IMR-90 (cell line): ENCODE measurements at regions not wholly inside any gene's neighbourhood (a gene's known extent, or its start where the extent isn't known, plus 50 kb on each side); places are given as distances from the start of the nearest gene placed in this dataset.

ENCODE experiments used
- ATAC-seq: fragments of 200-7000 bp; cut with Tn5 transposase; 2 replicates; pipeline ENCODE4 v1.9.1; 2020; ENCODE audit warnings: low read depth, mild to moderate bottlenecking, moderate library complexity
- BruUV-seq: library from RNA; stranded (reverse); fragments of 400-500 nt; replicated peaks from 2 replicates; lab custom pipeline; 2021; lab: Mats Ljungman, UMichigan
- CTCF ChIA-PET: fragments of 300-600 bp; formaldehyde crosslinking; extraction: SDS; loops from one replicate; lab custom pipeline; 2021; ENCODE audit warnings: antibody characterized with exemption; lab: Yijun Ruan, JAX
- POLR2A ChIA-PET: fragments of 300-600 bp; sonication (Branson Sonifier 250); formaldehyde crosslinking; loops from one replicate; lab custom pipeline; 2022; ENCODE audit warnings: antibody characterized with exemption; ENCODE audit not compliant: unreplicated experiment; lab: Charles Lee
- DNase-seq: peaks from one replicate; pipeline ENCODE4 v3.0.0; 2013
- H2AFZ ChIP-seq: replicated peaks from 2 replicates; pipeline ENCODE3; 2013; ENCODE audit warnings: low read length, mild to moderate bottlenecking; ENCODE audit not compliant: poor library complexity
- H2AK5ac ChIP-seq: 2 replicates; pipeline ENCODE4 v1.6.1; 2013; ENCODE audit warnings: low read depth, low read length, inconsistent platforms
- H2AK9ac ChIP-seq: replicated peaks from 2 replicates; pipeline ENCODE3; 2013; ENCODE audit warnings: mild to moderate bottlenecking, low read depth, low read length, moderate library complexity; ENCODE audit not compliant: poor library complexity
- H2BK120ac ChIP-seq: 2 replicates; pipeline ENCODE4 v1.6.1; 2013; ENCODE audit warnings: low read depth, low read length, inconsistent platforms
- H2BK15ac ChIP-seq: 3 replicates; pipeline ENCODE4 v1.6.1; 2013; ENCODE audit warnings: low read depth, low read length, inconsistent platforms
- H2BK20ac ChIP-seq: 2 replicates; pipeline ENCODE4 v1.6.1; 2013; ENCODE audit warnings: low read depth, mild to moderate bottlenecking, inconsistent platforms, low read length, moderate library complexity
- H2BK5ac ChIP-seq: 2 replicates; pipeline ENCODE4 v1.6.1; 2013; ENCODE audit warnings: mild to moderate bottlenecking, low read depth, low read length, inconsistent platforms; ENCODE audit not compliant: poor library complexity, severe bottlenecking
- H3K14ac ChIP-seq: replicated peaks from 2 replicates; pipeline ENCODE4 v1.6.1; 2013; ENCODE audit warnings: low read depth, low read length, inconsistent platforms
- H3K18ac ChIP-seq: 2 replicates; pipeline ENCODE4 v1.6.1; 2013; ENCODE audit warnings: low read depth, low read length, control low read depth
- H3K23ac ChIP-seq: 2 replicates; pipeline ENCODE4 v1.6.1; 2013; ENCODE audit warnings: low read depth, low read length, inconsistent platforms
- H3K27ac ChIP-seq: 2 replicates; pipeline ENCODE4 v1.5.1; 2013; ENCODE audit warnings: mild to moderate bottlenecking, control low read depth, low read length; ENCODE audit not compliant: insufficient read depth
- H3K27me3 ChIP-seq: 2 replicates; pipeline ENCODE4 v1.6.1; 2013; ENCODE audit warnings: low read length; ENCODE audit not compliant: control insufficient read depth, insufficient read depth
- H3K36me3 ChIP-seq: 2 replicates; pipeline ENCODE4 v1.6.1; 2013; ENCODE audit warnings: low read length, mixed read lengths; ENCODE audit not compliant: control insufficient read depth, insufficient read depth
- H3K4ac ChIP-seq: 2 replicates; pipeline ENCODE4 v1.6.1; 2013; ENCODE audit warnings: low read depth, low read length, inconsistent platforms
- H3K4me1 ChIP-seq: 2 replicates; pipeline ENCODE4 v1.6.1; 2013; ENCODE audit warnings: low read length, mixed read lengths; ENCODE audit not compliant: control insufficient read depth, insufficient read depth
- H3K4me2 ChIP-seq: 2 replicates; pipeline ENCODE4 v1.6.1; 2013; ENCODE audit warnings: low read depth, mild to moderate bottlenecking, control low read depth, low read length, moderate library complexity
- H3K4me3 ChIP-seq: 2 replicates; pipeline ENCODE4 v1.5.1; 2013; ENCODE audit warnings: low read depth, mild to moderate bottlenecking, control low read depth, low read length, moderate library complexity; ENCODE audit not compliant: insufficient read depth
- H3K56ac ChIP-seq: 2 replicates; pipeline ENCODE4 v1.6.1; 2013; ENCODE audit warnings: low read length, inconsistent platforms; ENCODE audit not compliant: insufficient read depth; ENCODE audit errors: extremely low read depth
- H3K79me1 ChIP-seq, 2 experiments: 2 replicates each; pipeline ENCODE4 v1.6.1; 2013; ENCODE audit warnings: low read length in 2 of 2, inconsistent platforms in 1 of 2, low read depth in 1 of 2
- H3K9ac ChIP-seq: 2 replicates; pipeline ENCODE4 v1.6.1; 2013; ENCODE audit warnings: low read depth, low read length, control low read depth
- H3K9me1 ChIP-seq: 2 replicates; pipeline ENCODE4 v1.6.1; 2013; ENCODE audit warnings: low read length, inconsistent platforms; ENCODE audit not compliant: insufficient read depth
- H3K9me3 ChIP-seq: 2 replicates; pipeline ENCODE4 v1.6.1; 2013; ENCODE audit warnings: low read length; ENCODE audit not compliant: control insufficient read depth, insufficient read depth
- H4K20me1 ChIP-seq: 2 replicates; pipeline ENCODE4 v1.6.1; 2013; ENCODE audit warnings: low read length, inconsistent platforms; ENCODE audit not compliant: insufficient read depth
- H4K5ac ChIP-seq: 2 replicates; pipeline ENCODE4 v1.6.1; 2013; ENCODE audit warnings: mild to moderate bottlenecking, low read depth, low read length, control low read depth
- H4K8ac ChIP-seq, 2 experiments: 2 replicates each; pipeline ENCODE4 v1.6.1; 2013; ENCODE audit warnings: low read depth in 2 of 2, low read length in 2 of 2, control low read depth in 1 of 2, inconsistent platforms in 1 of 2
- H4K91ac ChIP-seq: 2 replicates; pipeline ENCODE4 v1.6.1; 2013; ENCODE audit warnings: low read depth, low read length, inconsistent platforms; ENCODE audit not compliant: insufficient read depth
- BHLHE40 ChIP-seq: fragments of 150-350 bp; IDR thresholded peaks from 2 replicates; pipeline ENCODE4 v1.6.1; 2016; ENCODE audit warnings: mild to moderate bottlenecking, low read depth, low read length
- CEBPB ChIP-seq: IDR thresholded peaks from 2 replicates; pipeline ENCODE4 v1.6.1; 2012; ENCODE audit warnings: low read depth, low read length, improper control_type of control experiment
- CHD1 ChIP-seq: IDR thresholded peaks from 2 replicates; pipeline ENCODE4 v1.6.1; 2012; ENCODE audit warnings: low read depth, low read length, improper control_type of control experiment
- CTCF ChIP-seq: conservative IDR thresholded peaks from 2 replicates; pipeline ENCODE4 v1.5.1; 2012; ENCODE audit warnings: mild to moderate bottlenecking, low read depth, low read length, improper control_type of control experiment
- ELK1 ChIP-seq: fragments of 150-350 bp; IDR thresholded peaks from 2 replicates; pipeline ENCODE4 v1.6.1; 2016; ENCODE audit warnings: low read depth, mild to moderate bottlenecking, low read length, moderate library complexity, borderline replicate concordance
- FOS ChIP-seq: fragments of 150-350 bp; IDR thresholded peaks from 2 replicates; pipeline ENCODE4 v1.6.1; 2016; ENCODE audit warnings: low read depth, low read length
- MAFK ChIP-seq: IDR thresholded peaks from 2 replicates; pipeline ENCODE4 v1.6.1; 2012; ENCODE audit warnings: low read depth, low read length, improper control_type of control experiment
- MAZ ChIP-seq: IDR thresholded peaks from 2 replicates; pipeline ENCODE4 v1.6.1; 2012; ENCODE audit warnings: low read depth, mild to moderate bottlenecking, low read length, improper control_type of control experiment, moderate library complexity, borderline replicate concordance
- MXI1 ChIP-seq: IDR thresholded peaks from 2 replicates; pipeline ENCODE4 v1.6.1; 2012; ENCODE audit warnings: low read depth, mild to moderate bottlenecking, low read length, moderate library complexity, borderline replicate concordance
- NFE2L2 ChIP-seq: fragments of 150-350 bp; IDR thresholded peaks from 2 replicates; pipeline ENCODE4 v1.6.1; 2016; ENCODE audit warnings: low read depth, mild to moderate bottlenecking, low read length
- POLR2A ChIP-seq: IDR thresholded peaks from 2 replicates; pipeline ENCODE4 v1.6.1; 2012; ENCODE audit warnings: mild to moderate bottlenecking, low read depth, low read length
- RAD21 ChIP-seq: IDR thresholded peaks from 2 replicates; pipeline ENCODE4 v1.6.1; 2012; ENCODE audit warnings: low read length, improper control_type of control experiment
- RCOR1 ChIP-seq: IDR thresholded peaks from 2 replicates; pipeline ENCODE4 v1.6.1; 2012; ENCODE audit warnings: mild to moderate bottlenecking, low read length, improper control_type of control experiment; ENCODE audit not compliant: insufficient replicate concordance
- RFX5 ChIP-seq: IDR thresholded peaks from 2 replicates; pipeline ENCODE4 v1.8.0; 2012; ENCODE audit warnings: low read depth, mild to moderate bottlenecking, low read length, moderate library complexity
- SMC3 ChIP-seq: fragments of 150-350 bp; IDR thresholded peaks from 2 replicates; pipeline ENCODE4 v1.6.1; 2016; ENCODE audit warnings: low read depth, mild to moderate bottlenecking, antibody characterized with exemption, low read length, moderate library complexity
- USF2 ChIP-seq: fragments of 150-350 bp; IDR thresholded peaks from 2 replicates; pipeline ENCODE4 v1.6.1; 2017; ENCODE audit warnings: mild to moderate bottlenecking, antibody characterized with exemption, low read length, low read depth
- WGBS, 2 experiments: methylation state at CpG; one replicate each; pipeline versions ENCODE4 v1.1.5 to v1.1.7; 2013; ENCODE audit warnings: missing lambda C conversion rate in 2 of 2; ENCODE audit not compliant: insufficient read length in 1 of 2; ENCODE audit errors: extremely low coverage in 2 of 2; 5-methylcytosine and 5-hydroxymethylcytosine counted together
- dilution Hi-C: fragments of 300-500 bp; cut with HindIII; formaldehyde crosslinking; loops from one replicate; pipeline ENCODE4 v1.14.3; 2018; ENCODE audit warnings: low sequenced_read_pairs; ENCODE audit not compliant: unreplicated experiment
- in situ Hi-C: fragments of 300-500 bp; cut with MboI; formaldehyde crosslinking; loops from 3 replicates; pipeline ENCODE4 v1.14.3; 2019; ENCODE audit warnings: low sequenced_read_pairs, inconsistent platforms, mixed read lengths
- intact Hi-C: fragments of 100-400 bp; cut with micrococcal nuclease; formaldehyde crosslinking; loops from 2 replicates; pipeline ENCODE4 v1.10.0; 2022

- Histone ChIP-seq H3K9ac (no peak overlapping the region), H2AFZ (no peak overlapping the region), H2AK5ac (no peak overlapping the region), H3K14ac (no peak overlapping the region), H2BK15ac (no peak overlapping the region), H3K27ac (no peak overlapping the region), H4K20me1 (no peaks in the 10 kb centered on the region), H3K56ac (no peak overlapping the region), H3K23ac (no peak overlapping the region), H3K27me3 (no peaks in the 10 kb centered on the region), H4K91ac (no peak overlapping the region), H4K8ac (no peak overlapping the region), H2BK5ac (no peak overlapping the region), H3K4me2 (no peak overlapping the region), H3K4me3 (no peak overlapping the region), H3K9me1 (no peaks in the 10 kb centered on the region), H3K79me1 (no peaks in the 10 kb centered on the region), H3K18ac (no peak overlapping the region), H2BK120ac (no peak overlapping the region), H2BK20ac (no peak overlapping the region), H2AK9ac (no peak overlapping the region), H3K36me3 (no peaks in the 10 kb centered on the region), H4K5ac (no peak overlapping the region), H3K4ac (no peak overlapping the region), H3K9me3 (no peaks in the 10 kb centered on the region; the same call in 1 of the 2 replicates), H3K4me1 (no peaks in the 10 kb centered on the region)
- BruUV-seq, result no TSS peak
- in situ Hi-C loops, result no loop called here
- ChIA-PET CTCF (no interaction called here), POLR2A (no interaction called here)
- no CpG with 5 or more reads among the region's 3 CpGs for WGBS, 2 experiments
- TF ChIP-seq CEBPB (no peak), RCOR1 (no peak), BHLHE40 (no peak), CTCF (no peak), FOS (no peak), MAFK (no peak), ELK1 (no peak), USF2 (no peak), CHD1 (no peak), RAD21 (no peak), MAZ (no peak), SMC3 (no peak), MXI1 (no peak), POLR2A (no peak), RFX5 (no peak), NFE2L2 (no peak)
- DNase-seq (no peak), ATAC-seq (no peak)
- intact Hi-C loops, result no loop called here
- dilution Hi-C loops, result no loop called here
Observed at GRCh38 chr3:880371-880770, 212.5 kb upstream of the CNTN6 start.
